ENCODE measurements at regions not wholly inside any gene's neighbourhood (a gene's known extent, or its start where the extent isn't known, plus 50 kb on each side); places are given as distances from the start of the nearest gene placed in this dataset.

DNA sequence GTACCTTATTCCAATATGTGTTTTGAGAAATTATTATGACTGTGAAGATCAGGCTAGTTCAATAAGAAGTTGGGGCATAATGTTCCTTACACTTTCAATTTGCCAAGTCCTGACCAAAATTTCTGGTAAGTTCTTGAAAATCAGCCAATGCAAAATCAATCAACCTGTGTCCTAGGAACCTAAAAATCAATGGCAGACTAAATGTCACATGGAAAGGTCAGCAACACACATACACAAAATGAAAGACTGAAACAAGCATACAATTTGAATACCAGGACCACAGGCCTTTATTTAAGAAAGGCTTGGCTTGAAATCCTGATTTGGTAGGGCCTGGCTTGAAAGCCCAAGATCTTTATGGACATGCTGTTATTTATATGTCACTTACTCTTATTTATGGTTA, 155.5 kb upstream of the ZKSCAN2 start:
- TF ChIP-seq POLR2A (IDR thresholded peaks at IDR 0.05; ENCODE audit: low read depth, low read length) (no peak), TAF1 (IDR thresholded peaks at IDR 0.05; ENCODE audit: borderline replicate concordance, low read depth, low read length) (no peak)
